ENCODE measurements at regions not wholly inside any gene's neighbourhood (a gene's known extent, or its start where the extent isn't known, plus 50 kb on each side); places are given as distances from the start of the nearest gene placed in this dataset.

- Histone ChIP-seq H3K36me3 (ENCODE audit: control insufficient read depth in 2 of 2, extremely low read depth in 1 of 2, insufficient read depth in 2 of 2, low read length in 2 of 2) (no peaks in the 10 kb centered on the region), H3K4me1 (ENCODE audit: control insufficient read depth, extremely low read depth, insufficient read depth, low read length) (no peaks in the 10 kb centered on the region), H3K9me1 (replicated peaks; ENCODE audit: control insufficient read depth, extremely low read depth, insufficient read depth, low read length) (no peaks in the 10 kb centered on the region), H3K4me3 (replicated peaks in 1 of 3; ENCODE audit: insufficient read depth in 1 of 3, low read depth in 1 of 3, low read length in 3 of 3) (no peak overlapping the region), H3K27me3 (ENCODE audit: control insufficient read depth in 2 of 2, insufficient read depth in 2 of 2, low read length in 2 of 2) (peaks cover 0 to 2% of the 10 kb centered on the region in 2 experiments), H3K27ac (ENCODE audit: insufficient read depth, low read depth, low read length) (no peak overlapping the region), H3K9me3 (replicated peaks; ENCODE audit: control insufficient read depth, insufficient read depth, low read length) (no peaks in the 10 kb centered on the region), H3K79me2 (ENCODE audit: control insufficient read depth, insufficient read depth, low read length) (no peaks in the 10 kb centered on the region), H3K9ac (replicated peaks; ENCODE audit: extremely low read depth, insufficient read depth, low read length) (no peak overlapping the region), H4K20me1 (replicated peaks; ENCODE audit: control insufficient read depth, extremely low read depth, insufficient read depth, low read length) (no peaks in the 10 kb centered on the region), H3K4me2 (ENCODE audit: insufficient read depth, low read length) (no peak overlapping the region), H2AFZ (ENCODE audit: low read depth, low read length) (no peak overlapping the region)
- CTCF ChIA-PET, result no interaction called here
- TF ChIP-seq GATA2 (IDR thresholded peaks at IDR 0.05; ENCODE audit: insufficient read depth, insufficient read length, low read depth, low read length) (no peak), FOS (IDR thresholded peaks at IDR 0.05; ENCODE audit: borderline replicate concordance, insufficient read depth, low read length) (no peak), MAX (IDR thresholded peaks at IDR 0.05; ENCODE audit: insufficient read depth, insufficient read length) (no peak), EZH2 (IDR thresholded peaks at IDR 0.05; ENCODE audit: borderline replicate concordance, low read depth, low read length, severe bottlenecking) (no peak), POLR2A (IDR thresholded peaks at IDR 0.05; ENCODE audit: low read depth, low read length) (no peak), JUN (IDR thresholded peaks at IDR 0.05; ENCODE audit: borderline replicate concordance, insufficient read depth, insufficient read length, low read depth) (no peak)
- DNase-seq (ENCODE audit: low read depth, low spot score), result no peak
- no peak for FAIRE-seq
- dilution Hi-C loops (cut with MboI; ENCODE audit: extremely low pct_ligation_motif_present, low sequenced_read_pairs) (no loop called here), intact Hi-C loops (cut with micrococcal nuclease) (no loop called here)
- BruUV-seq (replicated peaks), result no TSS peak
- POLR2A ChIA-PET, result no interaction called here
Measured at GRCh38 chr3:72582211-72582878, 265.9 kb downstream of the SHQ1 start.

GRCh38 chr3:72580900-72581299 is 267.3 kb downstream of the SHQ1 start:
- Histone ChIP-seq H4K20me1 (replicated peaks; ENCODE audit: control insufficient read depth, extremely low read depth, insufficient read depth, low read length) (no peaks in the 10 kb centered on the region), H3K27ac (ENCODE audit: insufficient read depth, low read depth, low read length) (no peak overlapping the region), H3K4me2 (ENCODE audit: insufficient read depth, low read length) (no peak overlapping the region), H2AFZ (ENCODE audit: low read depth, low read length) (no peak overlapping the region), H3K9me1 (replicated peaks; ENCODE audit: control insufficient read depth, extremely low read depth, insufficient read depth, low read length) (no peaks in the 10 kb centered on the region), H3K9me3 (replicated peaks; ENCODE audit: control insufficient read depth, insufficient read depth, low read length) (no peaks in the 10 kb centered on the region), H3K4me1 (ENCODE audit: control insufficient read depth, extremely low read depth, insufficient read depth, low read length) (no peaks in the 10 kb centered on the region), H3K36me3 (ENCODE audit: control insufficient read depth in 2 of 2, extremely low read depth in 1 of 2, insufficient read depth in 2 of 2, low read length in 2 of 2) (no peaks in the 10 kb centered on the region), H3K79me2 (ENCODE audit: control insufficient read depth, insufficient read depth, low read length) (no peaks in the 10 kb centered on the region), H3K4me3 (replicated peaks in 1 of 3; ENCODE audit: insufficient read depth in 1 of 3, low read depth in 1 of 3, low read length in 3 of 3) (no peak overlapping the region), H3K27me3 (ENCODE audit: control insufficient read depth in 2 of 2, insufficient read depth in 2 of 2, low read length in 2 of 2) (peaks cover 0 to 2% of the 10 kb centered on the region in 2 experiments), H3K9ac (replicated peaks; ENCODE audit: extremely low read depth, insufficient read depth, low read length) (no peak overlapping the region)
- ChIA-PET POLR2A (no interaction called here), CTCF (interaction anchor here (1.3 kb wide), 1 partner anchor 14 kb away, joined by 3 read pairs; no protein-coding TSS in a partner anchor)
- dilution Hi-C loops (cut with MboI; ENCODE audit: extremely low pct_ligation_motif_present, low sequenced_read_pairs), result no loop called here
- intact Hi-C loops (cut with micrococcal nuclease), result no loop called here
- BruUV-seq (replicated peaks), result no TSS peak
- DNase-seq (ENCODE audit: low read depth, low spot score) (no peak), FAIRE-seq (no peak)
- TF ChIP-seq MYC (IDR thresholded peaks at IDR 0.05; ENCODE audit: low read depth, low read length), result no peak
- TF ChIP-seq FOS (IDR thresholded peaks at IDR 0.05; ENCODE audit: borderline replicate concordance, insufficient read depth, low read length), result no peak
- TF ChIP-seq GATA2 (IDR thresholded peaks at IDR 0.05; ENCODE audit: insufficient read depth, insufficient read length, low read depth, low read length), result no peak
- no peak for TF ChIP-seq CTCF (IDR thresholded peaks at IDR 0.05; ENCODE audit: extremely low read depth in 1 of 2, insufficient read depth in 1 of 2, low read depth in 1 of 2, low read length in 2 of 2)
- TF ChIP-seq MAX (IDR thresholded peaks at IDR 0.05; ENCODE audit: insufficient read depth, insufficient read length), result no peak
- TF ChIP-seq POLR2A (IDR thresholded peaks at IDR 0.05; ENCODE audit: low read depth, low read length), result no peak
- TF ChIP-seq EZH2 (IDR thresholded peaks at IDR 0.05; ENCODE audit: borderline replicate concordance, low read depth, low read length, severe bottlenecking), result no peak

All from endothelial cell of umbilical vein (primary cell).